Epithelial cell of proximal tubule (primary cell): ENCODE measurements at regions not wholly inside any gene's neighbourhood (a gene's known extent, or its start where the extent isn't known, plus 50 kb on each side); places are given as distances from the start of the nearest gene placed in this dataset.

Source experiments
- DNase-seq: peaks from one replicate; pipeline ENCODE4 v3.0.0-alpha.2; 2011; ENCODE audit warnings: low read depth
- H3K4me3 ChIP-seq: 2 replicates; pipeline ENCODE4 v1.5.1; 2011; ENCODE audit warnings: low read depth, mild to moderate bottlenecking, low read length
- TF ChIP-seq, protein P1 (sequence below): conservative IDR thresholded peaks from 2 replicates; pipeline ENCODE4 v1.5.1; 2012; ENCODE audit warnings: low read depth, mild to moderate bottlenecking, low read length

DNA sequence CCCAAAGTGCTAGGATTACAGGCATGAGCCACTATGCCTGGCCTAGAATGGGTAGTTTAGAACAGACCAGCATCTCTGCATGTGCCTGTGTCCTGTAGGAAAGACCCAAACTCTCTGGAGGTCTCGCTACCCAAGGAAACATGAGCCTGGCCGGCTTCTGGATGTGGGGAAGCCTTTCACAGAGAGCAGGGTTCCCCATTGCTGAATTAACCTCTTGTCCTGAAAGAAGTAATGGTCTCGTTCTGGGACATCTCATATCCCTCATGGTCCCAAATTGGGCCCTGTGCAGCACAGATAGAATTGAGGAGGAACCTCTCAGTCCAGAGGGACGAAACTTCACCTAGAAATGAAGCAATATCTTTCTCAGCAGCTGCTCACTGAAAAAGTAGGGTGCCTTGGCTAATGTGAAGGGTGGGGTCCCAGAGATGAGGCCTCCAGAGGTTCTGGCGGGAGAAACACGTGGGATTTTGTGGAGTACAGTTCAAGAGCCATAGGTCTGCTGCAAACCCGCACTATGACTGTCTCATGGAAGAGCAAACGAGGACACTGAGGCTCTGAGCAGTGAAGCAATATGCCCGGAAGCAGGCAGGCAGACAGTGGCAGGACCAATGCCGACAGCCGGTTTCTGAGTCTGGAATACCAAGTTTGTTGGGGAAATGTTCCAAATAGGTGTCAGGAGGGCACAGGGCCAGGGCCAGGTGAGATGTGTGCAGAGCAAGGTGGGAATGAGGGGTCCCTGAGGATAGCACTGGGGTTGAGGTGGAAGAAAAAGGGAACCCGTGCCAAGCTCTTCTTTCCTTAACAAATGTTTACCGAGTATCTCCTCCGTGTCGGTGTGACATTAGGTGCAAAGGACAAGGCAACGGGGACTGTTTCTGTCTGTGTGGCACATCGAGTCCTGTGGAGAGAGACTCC lies 121.0 kb upstream of the TWIST2 start:
- TF ChIP-seq, protein P1, sequence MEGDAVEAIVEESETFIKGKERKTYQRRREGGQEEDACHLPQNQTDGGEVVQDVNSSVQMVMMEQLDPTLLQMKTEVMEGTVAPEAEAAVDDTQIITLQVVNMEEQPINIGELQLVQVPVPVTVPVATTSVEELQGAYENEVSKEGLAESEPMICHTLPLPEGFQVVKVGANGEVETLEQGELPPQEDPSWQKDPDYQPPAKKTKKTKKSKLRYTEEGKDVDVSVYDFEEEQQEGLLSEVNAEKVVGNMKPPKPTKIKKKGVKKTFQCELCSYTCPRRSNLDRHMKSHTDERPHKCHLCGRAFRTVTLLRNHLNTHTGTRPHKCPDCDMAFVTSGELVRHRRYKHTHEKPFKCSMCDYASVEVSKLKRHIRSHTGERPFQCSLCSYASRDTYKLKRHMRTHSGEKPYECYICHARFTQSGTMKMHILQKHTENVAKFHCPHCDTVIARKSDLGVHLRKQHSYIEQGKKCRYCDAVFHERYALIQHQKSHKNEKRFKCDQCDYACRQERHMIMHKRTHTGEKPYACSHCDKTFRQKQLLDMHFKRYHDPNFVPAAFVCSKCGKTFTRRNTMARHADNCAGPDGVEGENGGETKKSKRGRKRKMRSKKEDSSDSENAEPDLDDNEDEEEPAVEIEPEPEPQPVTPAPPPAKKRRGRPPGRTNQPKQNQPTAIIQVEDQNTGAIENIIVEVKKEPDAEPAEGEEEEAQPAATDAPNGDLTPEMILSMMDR: no peak
- DNase-seq: no peak
- no peak overlapping the region for H3K4me3 ChIP-seq

GRCh38 chr2:238727585-238728329 lies 120.1 kb upstream of the TWIST2 start:
- H3K4me3 ChIP-seq: no peak overlapping the region
- DNase-seq: no peak
- TF ChIP-seq, protein P1: no peak

GRCh38 chr2:238728330-238729260 lies 119.3 kb upstream of the TWIST2 start:
- H3K4me3 ChIP-seq: no peak overlapping the region
- DNase-seq: no peak
- TF ChIP-seq, protein P1: no peak

DNA sequence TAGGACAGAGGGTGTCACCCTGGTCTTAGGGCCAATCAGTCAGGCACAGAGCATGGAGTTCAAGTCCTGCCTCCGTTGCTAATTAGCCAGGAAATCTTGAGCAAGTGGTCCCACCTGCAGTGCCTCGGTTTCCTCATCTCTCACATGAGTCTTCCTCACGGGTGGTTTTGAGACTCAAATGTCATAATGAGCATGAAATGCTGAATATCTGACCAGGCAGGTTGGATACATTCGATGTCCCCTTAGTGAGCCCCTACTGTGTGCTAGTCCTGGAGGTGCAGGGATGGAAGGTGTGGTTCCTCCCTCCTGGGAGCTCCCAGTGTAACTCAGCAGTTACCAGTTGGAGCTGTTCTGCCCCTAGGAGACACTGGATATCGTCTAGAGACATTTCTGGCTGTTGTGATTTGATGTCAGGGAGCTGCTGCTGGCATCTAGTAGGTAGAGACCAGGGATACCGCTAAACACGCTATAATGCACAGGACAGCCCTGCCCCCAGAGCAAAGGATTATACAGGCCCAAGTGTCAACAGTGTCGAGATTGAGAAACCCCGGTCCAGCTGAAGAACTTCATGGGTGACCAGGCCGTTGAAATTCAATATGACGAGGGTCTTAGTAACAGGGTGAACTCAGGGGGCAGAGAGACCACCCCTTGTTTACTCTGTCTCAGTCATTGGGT lies 118.5 kb upstream of the TWIST2 start:
- no peak overlapping the region for H3K4me3 ChIP-seq
- TF ChIP-seq, protein P1: no peak
- DNase-seq: no peak

DNA sequence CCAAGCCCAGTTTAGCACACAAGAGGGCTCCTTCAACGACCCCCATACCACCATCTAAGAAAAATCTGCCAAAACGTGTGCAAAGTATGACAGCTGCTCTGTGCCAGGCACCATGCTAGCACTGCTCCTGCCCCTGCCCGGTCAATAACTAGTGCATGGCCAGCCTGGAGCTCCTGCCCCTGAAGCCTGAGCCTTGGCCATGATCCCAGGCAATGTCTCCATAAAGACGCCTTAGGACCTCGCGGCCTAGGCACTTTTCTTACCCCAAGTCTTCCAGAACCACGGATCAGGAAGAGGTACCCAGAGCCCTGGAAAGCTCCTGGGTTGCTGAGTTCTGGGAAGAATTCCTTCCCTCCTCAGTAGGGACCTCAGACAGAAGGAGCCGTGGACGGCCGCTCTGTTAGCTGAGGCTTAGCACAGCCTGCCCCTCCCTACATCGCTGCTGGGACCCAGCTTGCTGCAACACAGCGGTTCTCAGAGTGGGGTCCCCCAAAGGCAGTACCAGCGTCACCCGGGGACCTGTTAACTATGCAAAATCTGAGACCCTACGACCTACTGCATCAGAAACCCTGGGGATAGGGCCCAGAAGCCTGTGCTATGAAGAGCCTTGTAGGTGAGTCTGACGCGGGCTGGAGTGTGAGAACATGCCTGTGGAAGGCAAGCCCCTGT lies 117.8 kb upstream of the TWIST2 start:
- no peak for DNase-seq
- no peak overlapping the region for H3K4me3 ChIP-seq
- TF ChIP-seq, protein P1: no peak
